Fibroblast of mammary gland (primary cell): ENCODE measurements at regions not wholly inside any gene's neighbourhood (a gene's known extent, or its start where the extent isn't known, plus 50 kb on each side); places are given as distances from the start of the nearest gene placed in this dataset.

Source experiments
- DNase-seq: peaks from one replicate; pipeline ENCODE4 v3.0.0-alpha.2; 2010; ENCODE audit warnings: low read depth
- H3K4me3 ChIP-seq: 2 replicates; pipeline ENCODE4 v1.5.1; 2011; ENCODE audit warnings: low read depth, mild to moderate bottlenecking, low read length, moderate library complexity; ENCODE audit not compliant: control insufficient read depth
- TF ChIP-seq, protein P1 (sequence below): conservative IDR thresholded peaks from 2 replicates; pipeline ENCODE4 v1.5.1; 2011; ENCODE audit warnings: low read depth, low read length, inconsistent platforms; ENCODE audit not compliant: control insufficient read depth, insufficient read depth

GRCh38 chr13:68056816-68057710 is 826.9 kb upstream of the PCDH9 start:
- TF ChIP-seq, protein P1, sequence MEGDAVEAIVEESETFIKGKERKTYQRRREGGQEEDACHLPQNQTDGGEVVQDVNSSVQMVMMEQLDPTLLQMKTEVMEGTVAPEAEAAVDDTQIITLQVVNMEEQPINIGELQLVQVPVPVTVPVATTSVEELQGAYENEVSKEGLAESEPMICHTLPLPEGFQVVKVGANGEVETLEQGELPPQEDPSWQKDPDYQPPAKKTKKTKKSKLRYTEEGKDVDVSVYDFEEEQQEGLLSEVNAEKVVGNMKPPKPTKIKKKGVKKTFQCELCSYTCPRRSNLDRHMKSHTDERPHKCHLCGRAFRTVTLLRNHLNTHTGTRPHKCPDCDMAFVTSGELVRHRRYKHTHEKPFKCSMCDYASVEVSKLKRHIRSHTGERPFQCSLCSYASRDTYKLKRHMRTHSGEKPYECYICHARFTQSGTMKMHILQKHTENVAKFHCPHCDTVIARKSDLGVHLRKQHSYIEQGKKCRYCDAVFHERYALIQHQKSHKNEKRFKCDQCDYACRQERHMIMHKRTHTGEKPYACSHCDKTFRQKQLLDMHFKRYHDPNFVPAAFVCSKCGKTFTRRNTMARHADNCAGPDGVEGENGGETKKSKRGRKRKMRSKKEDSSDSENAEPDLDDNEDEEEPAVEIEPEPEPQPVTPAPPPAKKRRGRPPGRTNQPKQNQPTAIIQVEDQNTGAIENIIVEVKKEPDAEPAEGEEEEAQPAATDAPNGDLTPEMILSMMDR = no peak
- no peak overlapping the region for H3K4me3 ChIP-seq
- DNase-seq = peak; percentile 14

DNA sequence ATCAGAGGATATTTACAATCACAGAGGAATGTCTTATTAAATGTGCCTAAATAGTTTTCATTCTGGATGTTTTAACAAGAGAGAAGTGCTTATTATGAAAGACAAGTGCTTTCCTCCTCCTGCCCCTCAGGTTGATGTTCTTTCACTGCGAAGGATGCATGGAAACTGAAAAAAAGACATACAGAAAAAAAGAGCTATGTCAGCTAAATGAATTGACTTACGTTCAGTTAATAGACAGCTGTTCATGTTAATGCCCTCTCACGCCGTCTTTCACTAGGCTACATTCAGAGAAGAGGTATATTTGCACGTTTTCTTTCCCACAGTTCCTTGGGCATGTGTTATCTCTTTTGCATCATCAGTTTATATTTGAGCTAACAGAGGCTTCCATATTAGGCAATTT is 821.8 kb upstream of the PCDH9 start:
- H3K4me3 ChIP-seq = no peak overlapping the region
- no peak for DNase-seq
- TF ChIP-seq, protein P1 = no peak

DNA sequence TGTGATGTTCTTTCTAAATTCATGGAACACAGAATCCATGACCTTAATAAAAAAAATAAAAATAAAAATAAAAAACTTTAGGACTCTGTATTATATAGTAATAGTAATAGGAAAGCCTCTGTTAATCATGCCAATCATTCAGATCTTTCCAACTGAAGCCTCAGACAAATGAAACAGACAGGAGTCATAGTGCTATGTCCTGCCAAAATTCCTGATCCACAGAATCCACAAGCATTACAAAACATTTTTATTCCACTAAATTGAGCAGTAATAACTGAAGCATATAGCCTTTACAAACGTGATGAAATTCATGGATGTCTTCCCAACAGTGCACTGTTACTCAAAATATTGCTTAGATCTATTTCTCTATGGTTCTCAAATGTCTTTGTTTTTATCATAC is 820.6 kb upstream of the PCDH9 start:
- no peak for DNase-seq
- no peak overlapping the region for H3K4me3 ChIP-seq
- TF ChIP-seq, protein P1 = no peak

DNA sequence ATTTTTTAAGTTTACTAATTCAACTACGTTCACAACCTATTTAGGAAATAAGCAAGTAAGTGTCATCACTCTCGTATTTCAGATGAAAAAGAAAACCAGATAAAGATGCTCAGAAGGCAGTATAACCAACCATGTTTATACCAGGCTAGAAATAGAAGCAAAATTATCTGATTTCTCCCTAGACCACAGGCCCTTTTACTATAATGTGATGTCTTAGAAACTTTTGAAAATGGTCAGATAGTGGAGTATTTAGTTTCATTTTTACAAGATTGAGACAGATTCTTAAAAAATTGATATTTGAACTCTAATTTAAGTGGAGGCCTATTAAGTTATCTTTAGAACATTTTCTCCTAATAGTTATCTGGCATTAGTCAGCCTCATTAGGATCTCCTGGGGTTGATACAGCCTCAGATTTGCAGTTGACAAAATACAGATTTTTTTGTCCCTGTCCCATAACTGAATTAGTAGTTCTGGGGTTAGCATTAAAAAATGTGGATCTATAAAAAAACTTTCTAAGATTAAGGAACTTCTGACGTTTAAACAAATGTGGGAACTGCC is 818.7 kb upstream of the PCDH9 start:
- no peak overlapping the region for H3K4me3 ChIP-seq
- TF ChIP-seq, protein P1 = no peak
- no peak for DNase-seq

DNA sequence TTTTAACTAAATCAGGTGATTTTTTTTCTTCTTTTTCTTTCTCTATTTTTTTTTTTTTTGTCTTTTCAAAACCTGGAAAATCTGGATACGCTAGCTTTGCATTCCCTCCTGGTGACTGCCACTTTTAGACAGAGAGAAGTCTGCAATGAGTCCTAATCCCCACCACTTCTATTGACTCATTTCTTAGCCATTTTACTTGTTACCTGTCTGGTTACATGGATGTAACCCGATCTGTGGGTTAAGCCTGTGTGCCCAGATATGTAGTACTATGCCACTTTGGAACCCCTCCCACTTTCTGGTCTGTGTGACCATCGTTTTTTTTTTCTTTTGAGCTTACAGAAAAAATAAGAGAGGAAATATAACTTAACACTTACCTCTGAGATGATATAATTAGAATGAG is 817.8 kb upstream of the PCDH9 start:
- H3K4me3 ChIP-seq = no peak overlapping the region
- TF ChIP-seq, protein P1 = no peak
- no peak for DNase-seq

GRCh38 chr13:68046903-68047302 is 816.8 kb upstream of the PCDH9 start:
- TF ChIP-seq, protein P1 = no peak
- no peak for DNase-seq
- no peak overlapping the region for H3K4me3 ChIP-seq
